ENCODE measurements at regions not wholly inside any gene's neighbourhood (a gene's known extent, or its start where the extent isn't known, plus 50 kb on each side); places are given as distances from the start of the nearest gene placed in this dataset.

DNA sequence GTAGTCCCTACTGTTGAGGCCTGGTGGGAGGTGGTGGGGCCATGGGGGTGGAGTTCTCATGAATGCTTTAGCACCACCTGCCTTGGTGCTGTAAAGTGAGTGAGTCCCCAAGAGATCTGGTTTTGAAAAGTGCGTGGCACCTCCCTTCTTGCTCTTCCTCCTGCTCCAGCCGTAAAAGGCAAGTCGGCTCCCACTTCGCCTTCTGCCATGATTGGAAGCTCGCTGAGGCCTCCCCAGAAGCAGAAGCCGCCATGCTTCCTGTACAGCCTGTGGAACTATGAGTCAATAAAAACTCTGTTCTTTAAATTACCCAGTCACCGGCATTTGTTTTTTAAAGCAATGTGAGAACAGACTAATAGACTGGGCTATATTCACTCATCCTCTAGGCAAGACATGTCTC is 141.3 kb upstream of the ALKAL2 start:
- TF ChIP-seq, protein P1, sequence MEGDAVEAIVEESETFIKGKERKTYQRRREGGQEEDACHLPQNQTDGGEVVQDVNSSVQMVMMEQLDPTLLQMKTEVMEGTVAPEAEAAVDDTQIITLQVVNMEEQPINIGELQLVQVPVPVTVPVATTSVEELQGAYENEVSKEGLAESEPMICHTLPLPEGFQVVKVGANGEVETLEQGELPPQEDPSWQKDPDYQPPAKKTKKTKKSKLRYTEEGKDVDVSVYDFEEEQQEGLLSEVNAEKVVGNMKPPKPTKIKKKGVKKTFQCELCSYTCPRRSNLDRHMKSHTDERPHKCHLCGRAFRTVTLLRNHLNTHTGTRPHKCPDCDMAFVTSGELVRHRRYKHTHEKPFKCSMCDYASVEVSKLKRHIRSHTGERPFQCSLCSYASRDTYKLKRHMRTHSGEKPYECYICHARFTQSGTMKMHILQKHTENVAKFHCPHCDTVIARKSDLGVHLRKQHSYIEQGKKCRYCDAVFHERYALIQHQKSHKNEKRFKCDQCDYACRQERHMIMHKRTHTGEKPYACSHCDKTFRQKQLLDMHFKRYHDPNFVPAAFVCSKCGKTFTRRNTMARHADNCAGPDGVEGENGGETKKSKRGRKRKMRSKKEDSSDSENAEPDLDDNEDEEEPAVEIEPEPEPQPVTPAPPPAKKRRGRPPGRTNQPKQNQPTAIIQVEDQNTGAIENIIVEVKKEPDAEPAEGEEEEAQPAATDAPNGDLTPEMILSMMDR (IDR thresholded peaks at IDR 0.05) = no peak
- no peak for TF ChIP-seq POLR2A (IDR thresholded peaks at IDR 0.05)

Measured in body of pancreas (tissue), 4 donors.